ENCODE measurements at regions not wholly inside any gene's neighbourhood (a gene's known extent, or its start where the extent isn't known, plus 50 kb on each side); places are given as distances from the start of the nearest gene placed in this dataset.

DNA sequence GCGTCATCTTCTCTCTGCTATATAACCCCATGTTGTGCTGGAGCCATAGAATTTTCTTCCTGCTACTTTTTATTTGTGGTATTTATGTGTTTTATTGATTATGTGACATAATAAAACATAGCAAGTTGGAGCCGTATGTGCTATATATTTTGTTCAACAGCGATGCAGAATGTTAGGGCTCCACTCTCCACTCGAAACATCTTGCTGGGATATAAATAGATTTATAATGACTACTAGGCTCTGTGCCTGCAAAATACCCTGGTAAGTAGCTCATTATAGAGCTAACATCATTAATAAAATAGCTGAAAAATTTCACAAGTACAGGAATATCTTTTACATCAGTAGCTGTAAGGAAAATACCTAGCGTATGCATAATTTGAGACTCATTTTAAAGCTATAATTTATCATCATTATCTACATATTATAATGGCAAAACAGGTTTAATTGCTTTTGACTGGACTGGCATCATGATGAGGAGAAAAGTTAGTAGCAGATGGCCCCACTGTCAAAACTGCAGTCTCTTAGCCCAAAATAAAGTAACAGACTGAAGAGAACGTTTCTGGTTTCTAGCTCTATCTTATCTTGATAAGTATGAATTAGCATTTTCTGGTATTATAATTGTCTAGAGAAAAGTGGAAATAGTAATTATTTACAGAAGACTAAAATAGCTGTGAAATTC is 263.0 kb downstream of the NEDD1 start:
- TF ChIP-seq, protein P1, sequence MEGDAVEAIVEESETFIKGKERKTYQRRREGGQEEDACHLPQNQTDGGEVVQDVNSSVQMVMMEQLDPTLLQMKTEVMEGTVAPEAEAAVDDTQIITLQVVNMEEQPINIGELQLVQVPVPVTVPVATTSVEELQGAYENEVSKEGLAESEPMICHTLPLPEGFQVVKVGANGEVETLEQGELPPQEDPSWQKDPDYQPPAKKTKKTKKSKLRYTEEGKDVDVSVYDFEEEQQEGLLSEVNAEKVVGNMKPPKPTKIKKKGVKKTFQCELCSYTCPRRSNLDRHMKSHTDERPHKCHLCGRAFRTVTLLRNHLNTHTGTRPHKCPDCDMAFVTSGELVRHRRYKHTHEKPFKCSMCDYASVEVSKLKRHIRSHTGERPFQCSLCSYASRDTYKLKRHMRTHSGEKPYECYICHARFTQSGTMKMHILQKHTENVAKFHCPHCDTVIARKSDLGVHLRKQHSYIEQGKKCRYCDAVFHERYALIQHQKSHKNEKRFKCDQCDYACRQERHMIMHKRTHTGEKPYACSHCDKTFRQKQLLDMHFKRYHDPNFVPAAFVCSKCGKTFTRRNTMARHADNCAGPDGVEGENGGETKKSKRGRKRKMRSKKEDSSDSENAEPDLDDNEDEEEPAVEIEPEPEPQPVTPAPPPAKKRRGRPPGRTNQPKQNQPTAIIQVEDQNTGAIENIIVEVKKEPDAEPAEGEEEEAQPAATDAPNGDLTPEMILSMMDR (IDR thresholded peaks at IDR 0.05), result no peak
- no peak for TF ChIP-seq POLR2A (IDR thresholded peaks at IDR 0.05)
